Right cardiac atrium (tissue), 5 donors: ENCODE measurements at regions not wholly inside any gene's neighbourhood (a gene's known extent, or its start where the extent isn't known, plus 50 kb on each side); places are given as distances from the start of the nearest gene placed in this dataset.
A peak's percentile ranks its signal among the peaks of the same experiment; 100 is the strongest.

Experiments used
- ATAC-seq, 2 donors: fragments of 200-7000 bp; cut with Tn5 transposase; one replicate each; pipeline versions ENCODE4 v1.8.0 to v1.9.1; 2020; ENCODE audit warnings: moderate library complexity in 2 of 2, mild to moderate bottlenecking in 1 of 2
- DNase-seq, 3 donors: peaks; one replicate each; pipeline ENCODE4 v3.0.0-alpha.2; 2020
- H3K27ac ChIP-seq: one replicate; pipeline ENCODE4 v1.5.1; 2013; ENCODE audit warnings: mild to moderate bottlenecking, low read length, control low read depth, moderate library complexity
- H3K27me3 ChIP-seq: one replicate; pipeline ENCODE4 v1.6.1; 2013; ENCODE audit not compliant: control insufficient read depth, insufficient read depth
- H3K4me1 ChIP-seq: one replicate; pipeline ENCODE4 v1.6.1; 2013; ENCODE audit warnings: low read length; ENCODE audit not compliant: control insufficient read depth, insufficient read depth
- H3K4me3 ChIP-seq: one replicate; pipeline ENCODE4 v1.5.1; 2013; ENCODE audit warnings: low read length, control low read depth
- H3K9me3 ChIP-seq: one replicate; pipeline ENCODE4 v1.6.1; 2013; ENCODE audit warnings: low read length; ENCODE audit not compliant: control insufficient read depth
- WGBS: extraction: QIAGEN DNeasy Blood & Tissue Kit; methylation state at CpG from one replicate; pipeline ENCODE4 v1.1.7; 2013; 5-methylcytosine and 5-hydroxymethylcytosine counted together
- intact Hi-C, 4 donors: fragments of 100-400 bp; cut with DNase I; formaldehyde crosslinking; loops; one replicate each; pipeline versions ENCODE4 v1.11.0 to v1.14.0; 2022 to 2023
- donor health status: healthy with polysubstance abuse.
- donor health status: DM: no; HTN: yes; CAD: no.
- donor health status: DM: no; HTN: no; CAD: no.
- donor health status: DM: no; HTN: yes; CAD: no; lungs with severe emphysema.
- donor health status: DM: yes; HTN: yes; CAD: no.

GRCh38 chr9:108224716-108225115, 631.1 kb downstream of the ACTL7B start:
- no peaks in the 10 kb centered on the region for H3K4me1 ChIP-seq
- 68% methylated on average over 3 of the region's 3 CpGs for WGBS

GRCh38 chr9:108219664-108220063, 636.1 kb downstream of the ACTL7B start:
- WGBS = 46% methylated on average over 4 of the region's 4 CpGs
- Histone ChIP-seq H3K4me3 (no peak overlapping the region), H3K27ac (no peak overlapping the region), H3K4me1 (no peaks in the 10 kb centered on the region), H3K27me3 (no peaks in the 10 kb centered on the region), H3K9me3 (no peaks in the 10 kb centered on the region)
- intact Hi-C loops = no loop called here
- DNase-seq (peak in 2 of 3 donors; percentile 13 to 37), ATAC-seq (no peak)

More at GRCh38 chr9:108224716-108225115, 631.1 kb downstream of the ACTL7B start:
- no peak for DNase-seq
- Histone ChIP-seq H3K4me3 (no peak overlapping the region), H3K27me3 (no peaks in the 10 kb centered on the region), H3K9me3 (no peaks in the 10 kb centered on the region), H3K27ac (no peak overlapping the region)
- intact Hi-C loops = no loop called here
- ATAC-seq = no peak

- Histone ChIP-seq H3K27me3 (no peaks in the 10 kb centered on the region), H3K4me3 (no peak overlapping the region), H3K9me3 (no peaks in the 10 kb centered on the region), H3K4me1 (no peaks in the 10 kb centered on the region), H3K27ac (no peak overlapping the region)
- WGBS = 71% methylated on average over 12 of the region's 12 CpGs
- no peak for ATAC-seq
- DNase-seq = no peak
- intact Hi-C loops = no loop called here
Measured at GRCh38 chr9:108217431-108218349, 638.1 kb downstream of the ACTL7B start.

- no peak for ATAC-seq
- Histone ChIP-seq H3K27me3 (no peaks in the 10 kb centered on the region), H3K4me3 (no peak overlapping the region), H3K9me3 (no peaks in the 10 kb centered on the region), H3K4me1 (no peaks in the 10 kb centered on the region), H3K27ac (no peak overlapping the region)
- intact Hi-C loops = no loop called here
- WGBS = 70% methylated on average over 2 of the region's 2 CpGs
- no peak for DNase-seq
Measured at GRCh38 chr9:108213511-108213910, 642.3 kb downstream of the ACTL7B start.

- Histone ChIP-seq H3K27me3 (no peaks in the 10 kb centered on the region), H3K9me3 (no peaks in the 10 kb centered on the region), H3K4me1 (no peaks in the 10 kb centered on the region), H3K4me3 (no peak overlapping the region), H3K27ac (no peak overlapping the region)
- 71% methylated on average over 4 of the region's 4 CpGs for WGBS
- DNase-seq (peak in 2 of 3 donors; percentile 41 to 75), ATAC-seq (peak in 1 of 2 donors; percentile 26)
- intact Hi-C loops = no loop called here
Measured at GRCh38 chr9:108212184-108212583, 643.6 kb downstream of the ACTL7B start.

GRCh38 chr9:108211411-108211955, 644.3 kb downstream of the ACTL7B start:
- no peak for DNase-seq
- no peaks in the 10 kb centered on the region for H3K9me3 ChIP-seq
- H3K4me1 ChIP-seq = no peaks in the 10 kb centered on the region
- no peak overlapping the region for H3K4me3 ChIP-seq
- no peaks in the 10 kb centered on the region for H3K27me3 ChIP-seq
- 77% methylated on average over 1 of the region's 1 CpG for WGBS
- intact Hi-C loops = no loop called here
- no peak for ATAC-seq
- H3K27ac ChIP-seq = no peak overlapping the region

- no peak for DNase-seq
- 74% methylated on average over 5 of the region's 5 CpGs for WGBS
- no peaks in the 10 kb centered on the region for H3K27me3 ChIP-seq
- no peaks in the 10 kb centered on the region for H3K9me3 ChIP-seq
- no peak overlapping the region for H3K27ac ChIP-seq
- no peaks in the 10 kb centered on the region for H3K4me1 ChIP-seq
- no peak overlapping the region for H3K4me3 ChIP-seq
- intact Hi-C loops = no loop called here
- ATAC-seq = no peak
Measured at GRCh38 chr9:108209132-108209685, 646.6 kb downstream of the ACTL7B start.

- intact Hi-C loops = no loop called here
- no peak overlapping the region for H3K27ac ChIP-seq
- no peaks in the 10 kb centered on the region for H3K9me3 ChIP-seq
- H3K27me3 ChIP-seq = no peaks in the 10 kb centered on the region
- 81% methylated on average over 7 of the region's 7 CpGs for WGBS
- H3K4me3 ChIP-seq = no peak overlapping the region
- ATAC-seq (no peak), DNase-seq (no peak)
- H3K4me1 ChIP-seq = no peaks in the 10 kb centered on the region
Measured at GRCh38 chr9:108207561-108208165, 648.1 kb downstream of the ACTL7B start.

GRCh38 chr9:108205276-108205675, 650.5 kb downstream of the ACTL7B start:
- H3K4me1 ChIP-seq = no peaks in the 10 kb centered on the region
- intact Hi-C loops = no loop called here
- ATAC-seq = no peak
- no peak overlapping the region for H3K4me3 ChIP-seq
- no peak for DNase-seq
- no peaks in the 10 kb centered on the region for H3K9me3 ChIP-seq
- no peak overlapping the region for H3K27ac ChIP-seq
- no peaks in the 10 kb centered on the region for H3K27me3 ChIP-seq

- intact Hi-C loops = no loop called here
- DNase-seq (no peak), ATAC-seq (no peak)
- Histone ChIP-seq H3K27ac (no peak overlapping the region), H3K27me3 (no peaks in the 10 kb centered on the region), H3K4me1 (no peaks in the 10 kb centered on the region), H3K4me3 (no peak overlapping the region), H3K9me3 (no peaks in the 10 kb centered on the region)
- WGBS = 80% methylated on average over 1 of the region's 1 CpG
Measured at GRCh38 chr9:108197899-108198298, 657.9 kb downstream of the ACTL7B start.

GRCh38 chr9:108197008-108197365, 658.8 kb downstream of the ACTL7B start:
- no peak overlapping the region for H3K4me3 ChIP-seq
- intact Hi-C loops = no loop called here
- H3K27ac ChIP-seq = no peak overlapping the region
- H3K27me3 ChIP-seq = no peaks in the 10 kb centered on the region
- DNase-seq (no peak), ATAC-seq (no peak)
- 68% methylated on average over 3 of the region's 3 CpGs for WGBS
- no peaks in the 10 kb centered on the region for H3K9me3 ChIP-seq
- no peaks in the 10 kb centered on the region for H3K4me1 ChIP-seq
